Transverse colon (tissue), 4 donors: ENCODE measurements at regions not wholly inside any gene's neighbourhood (a gene's known extent, or its start where the extent isn't known, plus 50 kb on each side); places are given as distances from the start of the nearest gene placed in this dataset.

ENCODE experiments used
- CTCF ChIP-seq, 5 experiments: fragments of 200-600 bp in 3 of 5; fragments of 450-650 bp in 2 of 5; sonication (generic) in 3 of 5; IDR thresholded peaks; 1 replicate in 2 of 5; 2 replicates in 3 of 5; pipeline ENCODE4 v1.5.1; 2016 to 2017; ENCODE audit warnings: antibody characterized with exemption in 5 of 5, inconsistent platforms in 3 of 5, mild to moderate bottlenecking in 2 of 5, moderate library complexity in 1 of 5
- POLR2A ChIP-seq: fragments of 450-650 bp; IDR thresholded peaks from one replicate; pipeline ENCODE4 v1.6.1; 2016; ENCODE audit warnings: antibody characterized with exemption, mild to moderate bottlenecking, moderate library complexity
- POLR2AphosphoS5 ChIP-seq, 3 donors: sonication (generic); formaldehyde crosslinking; IDR thresholded peaks; one replicate each; pipeline ENCODE4 v1.6.1; 2016; ENCODE audit warnings: antibody characterized with exemption in 3 of 3

- TF ChIP-seq CTCF (IDR thresholded peaks at IDR 0.05) (no peak), POLR2A (no peak), POLR2AphosphoS5 (IDR thresholded peaks at IDR 0.05) (no peak)
These were observed 167.1 kb upstream of the TUT7 start for GRCh38 chr9:86521322-86521721.
